Activated B cell treated with CpG ODN at 0.5 μM for 24 hours (primary cell): ENCODE measurements at regions not wholly inside any gene's neighbourhood (a gene's known extent, or its start where the extent isn't known, plus 50 kb on each side); places are given as distances from the start of the nearest gene placed in this dataset.

Source experiments
- ATAC-seq: fragments of 200-7000 bp; cut with Tn5 transposase; one replicate; pipeline ENCODE4 v1.10.0; 2021; ENCODE audit warnings: low read depth, mild to moderate bottlenecking, moderate library complexity
- CTCF ChIA-PET: fragments of 350-600 bp; sonication (Branson Sonifier 250); formaldehyde crosslinking; loops from one replicate; lab custom pipeline; 2021; ENCODE audit warnings: antibody characterized with exemption; lab: Charles Lee
- POLR2A ChIA-PET: fragments of 350-600 bp; sonication (Branson Sonifier 250); formaldehyde crosslinking; loops from one replicate; lab custom pipeline; 2021; ENCODE audit warnings: antibody characterized with exemption; lab: Charles Lee
- DNase-seq: peaks from one replicate; pipeline ENCODE4 v3.0.0; 2022
- H3K27ac Mint-ChIP-seq: one replicate; pipeline ENCODE4 v1.8.0; 2020; ENCODE audit warnings: mixed read lengths
- H3K27me3 Mint-ChIP-seq: one replicate; pipeline ENCODE4 v1.8.0; 2021; ENCODE audit warnings: mixed read lengths
- H3K36me3 Mint-ChIP-seq: one replicate; pipeline ENCODE4 v1.8.0; 2021; ENCODE audit warnings: low read depth, mixed read lengths
- H3K4me1 Mint-ChIP-seq: one replicate; pipeline ENCODE4 v1.8.0; 2021; ENCODE audit warnings: mixed read lengths
- H3K4me3 Mint-ChIP-seq: one replicate; pipeline ENCODE4 v1.8.0; 2020; ENCODE audit warnings: mild to moderate bottlenecking, mixed read lengths
- H3K9me3 Mint-ChIP-seq: one replicate; pipeline ENCODE4 v1.8.0; 2020; ENCODE audit warnings: mixed read lengths
- CTCF ChIP-seq: fragments of 200-600 bp; IDR thresholded peaks from one replicate; pipeline ENCODE4 v1.8.0; 2022; ENCODE audit warnings: antibody characterized with exemption, mild to moderate bottlenecking
- intact Hi-C: fragments of 100-400 bp; cut with micrococcal nuclease; formaldehyde crosslinking; loops from one replicate; pipeline ENCODE4 v1.15.1; 2024

DNA sequence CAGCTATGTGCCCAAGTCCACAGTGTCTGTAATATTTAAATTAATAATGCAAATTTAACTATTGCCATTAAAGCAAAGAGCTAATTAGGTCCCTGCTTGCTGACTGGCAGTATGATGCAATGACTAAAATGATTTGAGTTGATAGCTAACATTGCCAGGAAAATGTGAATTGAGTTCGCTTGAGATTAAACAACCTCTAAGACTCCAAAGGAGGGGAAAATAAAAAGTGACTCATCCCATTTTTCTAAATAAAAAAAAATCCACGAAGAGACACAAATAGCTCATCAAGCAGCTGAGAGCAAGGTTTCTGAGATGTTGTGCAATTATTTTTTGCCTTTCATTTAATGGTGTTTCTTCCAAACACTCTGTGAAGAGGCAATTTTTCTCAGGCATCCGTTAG is 413.0 kb downstream of the MTX2 start:
- ChIA-PET CTCF (interaction anchor here (1.0 kb wide), 1 partner anchor 130 kb away, joined by 3 read pairs; no protein-coding TSS in a partner anchor), POLR2A (no interaction called here)

GRCh38 chr2:176683618-176684111 is 414.4 kb downstream of the MTX2 start:
- intact Hi-C loops, result no loop called here
- ChIA-PET POLR2A (no interaction called here), CTCF (no interaction called here)
- H3K4me1 Mint-ChIP-seq, result no peaks in the 10 kb centered on the region
- no peak for TF ChIP-seq CTCF
- no peak overlapping the region for H3K4me3 Mint-ChIP-seq
- H3K36me3 Mint-ChIP-seq, result no peaks in the 10 kb centered on the region
- ATAC-seq, result no peak
- peaks cover 24% of the 10 kb centered on the region for H3K27me3 Mint-ChIP-seq
- DNase-seq, result no peak
- H3K27ac Mint-ChIP-seq, result no peak overlapping the region
- no peaks in the 10 kb centered on the region for H3K9me3 Mint-ChIP-seq

More for the DNA sequence above, 413.0 kb downstream of the MTX2 start:
- ATAC-seq (no peak), DNase-seq (no peak)
- Mint-ChIP-seq H3K9me3 (no peaks in the 10 kb centered on the region), H3K27ac (no peak overlapping the region), H3K4me1 (no peaks in the 10 kb centered on the region), H3K4me3 (no peak overlapping the region), H3K27me3 (peaks cover 19% of the 10 kb centered on the region), H3K36me3 (no peaks in the 10 kb centered on the region)
- TF ChIP-seq CTCF, result no peak
- intact Hi-C loops, result no loop called here

DNA sequence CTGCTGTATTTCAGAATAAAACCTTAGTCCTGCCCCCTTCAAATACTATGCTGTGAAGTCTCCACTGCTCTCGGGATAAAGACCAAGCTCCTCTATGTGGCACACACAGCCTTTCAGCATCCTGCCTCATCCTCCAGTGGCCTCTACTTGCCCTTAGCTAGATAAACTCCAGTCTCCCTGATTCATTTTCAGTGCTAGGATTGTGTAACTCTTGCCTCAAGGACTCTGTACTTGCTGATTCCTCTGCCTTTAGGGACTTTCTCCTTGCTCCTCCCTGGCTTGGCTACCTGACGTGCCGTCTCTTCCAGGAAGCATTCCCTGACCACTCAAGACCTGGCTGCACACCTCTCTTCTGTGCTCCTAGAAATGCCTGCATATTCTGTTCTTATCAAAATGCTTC is 416.7 kb downstream of the MTX2 start:
- ATAC-seq, result no peak
- CTCF ChIA-PET, result no interaction called here
- no peaks in the 10 kb centered on the region for H3K4me1 Mint-ChIP-seq
- no peak for DNase-seq
- intact Hi-C loops, result no loop called here
- TF ChIP-seq CTCF, result no peak
- H3K27ac Mint-ChIP-seq, result no peak overlapping the region
- no peak overlapping the region for H3K4me3 Mint-ChIP-seq
- peaks cover 25% of the 10 kb centered on the region for H3K27me3 Mint-ChIP-seq
- H3K9me3 Mint-ChIP-seq, result no peaks in the 10 kb centered on the region
- no peaks in the 10 kb centered on the region for H3K36me3 Mint-ChIP-seq
- POLR2A ChIA-PET, result no interaction called here

DNA sequence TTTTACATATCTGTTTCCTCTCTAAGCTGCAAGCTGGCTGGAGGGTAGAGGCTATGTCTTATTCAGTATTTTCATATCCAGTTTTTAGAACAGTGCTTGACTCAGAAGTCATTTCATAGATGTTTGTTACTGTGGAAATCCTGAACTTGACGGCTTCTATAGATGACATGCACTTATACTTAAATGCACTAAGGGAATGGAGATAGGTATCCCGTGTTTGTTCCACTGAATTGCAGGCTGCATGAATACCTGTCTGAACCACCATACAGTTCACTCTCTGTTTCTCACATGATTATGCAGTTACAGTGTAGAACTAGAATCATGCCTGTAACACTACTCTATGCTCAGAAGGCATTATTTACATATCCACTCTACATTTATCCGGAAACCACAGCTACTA is 417.1 kb downstream of the MTX2 start:
- Mint-ChIP-seq H3K4me3 (no peak overlapping the region), H3K4me1 (no peaks in the 10 kb centered on the region), H3K27ac (no peak overlapping the region), H3K36me3 (no peaks in the 10 kb centered on the region), H3K27me3 (peaks cover 23% of the 10 kb centered on the region), H3K9me3 (no peaks in the 10 kb centered on the region)
- CTCF ChIA-PET, result no interaction called here
- no peak for TF ChIP-seq CTCF
- POLR2A ChIA-PET, result no interaction called here
- intact Hi-C loops, result no loop called here
- no peak for ATAC-seq
- DNase-seq, result no peak

DNA sequence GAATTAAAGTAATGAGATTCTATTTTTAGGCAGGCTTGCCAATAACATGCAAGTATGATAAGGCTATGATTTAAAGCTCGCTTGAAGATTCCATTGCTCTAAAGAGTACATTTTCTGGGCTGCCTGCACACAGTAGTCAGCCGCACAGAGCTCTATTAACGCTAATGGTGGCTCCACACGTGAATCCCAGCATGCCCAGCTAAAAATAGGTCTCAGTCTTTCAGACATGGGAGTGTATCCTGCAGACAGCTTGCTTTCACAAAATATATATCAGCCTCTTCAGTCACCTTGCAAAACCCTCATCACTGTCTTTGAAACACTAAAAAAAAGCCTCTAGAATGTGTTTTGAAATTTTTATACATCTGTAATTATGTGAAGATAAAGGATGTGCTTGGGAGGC is 418.1 kb downstream of the MTX2 start:
- no peaks in the 10 kb centered on the region for H3K36me3 Mint-ChIP-seq
- ChIA-PET POLR2A (no interaction called here), CTCF (interaction anchor here (1.2 kb wide), 1 partner anchor 35 kb away, joined by 4 read pairs; no protein-coding TSS in a partner anchor)
- ATAC-seq (no peak), DNase-seq (no peak)
- H3K4me1 Mint-ChIP-seq, result no peaks in the 10 kb centered on the region
- H3K27me3 Mint-ChIP-seq, result peaks cover 21% of the 10 kb centered on the region
- H3K27ac Mint-ChIP-seq, result no peak overlapping the region
- H3K9me3 Mint-ChIP-seq, result no peaks in the 10 kb centered on the region
- intact Hi-C loops, result no loop called here
- H3K4me3 Mint-ChIP-seq, result no peak overlapping the region
- no peak for TF ChIP-seq CTCF
